Neuron (in vitro differentiated cells): ENCODE measurements at regions not wholly inside any gene's neighbourhood (a gene's known extent, or its start where the extent isn't known, plus 50 kb on each side); places are given as distances from the start of the nearest gene placed in this dataset.
A peak's percentile ranks its signal among the peaks of the same experiment; 100 is the strongest.
"Not testable (repeated sequence)": the region's sequence is repeated elsewhere in the genome, so short reads cannot be mapped to it uniquely, and the experiment has no call there.

ENCODE experiments used
- H2AFZ ChIP-seq: one replicate; pipeline ENCODE4 v1.6.1; 2013; ENCODE audit warnings: low read depth, mild to moderate bottlenecking, inconsistent platforms, low read length, moderate library complexity
- H3K27me3 ChIP-seq: one replicate; pipeline ENCODE4 v1.6.1; 2013; ENCODE audit warnings: low read length; ENCODE audit not compliant: insufficient read depth
- H3K36me3 ChIP-seq: one replicate; pipeline ENCODE4 v1.6.1; 2013; ENCODE audit warnings: low read length; ENCODE audit not compliant: insufficient read depth
- H3K4me1 ChIP-seq: one replicate; pipeline ENCODE4 v1.6.1; 2013; ENCODE audit warnings: low read length; ENCODE audit not compliant: insufficient read depth
- H3K4me3 ChIP-seq: 2 replicates; pipeline ENCODE4 v1.5.1; 2013; ENCODE audit warnings: mild to moderate bottlenecking, low read length, moderate library complexity
- H3K9me3 ChIP-seq: one replicate; pipeline ENCODE4 v1.6.1; 2013; ENCODE audit warnings: low read length

DNA sequence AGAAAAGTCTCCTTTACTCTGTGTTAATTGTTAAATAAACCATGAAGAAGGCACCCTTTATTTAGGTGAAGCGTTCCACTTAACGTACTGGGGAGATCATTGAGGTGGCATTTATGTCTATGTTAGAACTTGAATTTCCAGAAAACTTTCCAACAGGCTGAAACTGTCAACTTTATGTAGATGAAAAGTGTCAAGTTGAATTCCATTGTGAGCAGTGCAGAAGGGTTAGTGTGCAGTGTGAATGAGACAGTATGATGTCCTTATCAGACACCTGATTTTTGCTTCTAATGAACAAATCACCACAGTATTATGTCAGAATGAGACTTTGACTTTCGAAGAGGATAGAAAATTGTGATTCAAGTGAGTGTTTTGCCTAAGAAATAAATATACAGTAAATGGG is 761.6 kb upstream of the SEMA6A start:
- H2AFZ ChIP-seq, result peak overlapping the region; percentile 38
- no peak overlapping the region for H3K4me3 ChIP-seq

DNA sequence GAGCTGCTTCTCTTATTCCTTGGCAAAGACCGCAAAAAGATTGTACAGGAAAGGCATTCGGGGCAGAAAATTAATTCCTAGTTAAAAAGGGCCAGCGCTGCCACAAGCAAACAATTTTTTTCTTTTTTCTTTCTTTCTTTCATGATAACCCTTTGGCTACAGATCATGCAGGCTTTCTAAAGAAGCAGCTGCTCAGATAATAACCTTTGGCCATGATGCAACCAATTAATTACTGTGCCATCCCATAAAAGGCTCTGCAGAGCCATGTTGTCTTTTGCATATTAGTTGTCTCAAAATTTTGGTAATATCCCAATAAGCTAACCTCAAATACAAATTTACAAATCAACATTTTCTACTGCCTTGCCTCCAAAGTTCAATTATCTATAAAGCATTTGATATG is 758.4 kb upstream of the SEMA6A start:
- H3K27me3 ChIP-seq, result no peaks in the 10 kb centered on the region

More for the DNA sequence above, 761.6 kb upstream of the SEMA6A start:
- H3K4me1 ChIP-seq, result peaks cover 12% of the 10 kb centered on the region
- no peaks in the 10 kb centered on the region for H3K9me3 ChIP-seq
- H3K36me3 ChIP-seq, result no peaks in the 10 kb centered on the region
- no peaks in the 10 kb centered on the region for H3K27me3 ChIP-seq

DNA sequence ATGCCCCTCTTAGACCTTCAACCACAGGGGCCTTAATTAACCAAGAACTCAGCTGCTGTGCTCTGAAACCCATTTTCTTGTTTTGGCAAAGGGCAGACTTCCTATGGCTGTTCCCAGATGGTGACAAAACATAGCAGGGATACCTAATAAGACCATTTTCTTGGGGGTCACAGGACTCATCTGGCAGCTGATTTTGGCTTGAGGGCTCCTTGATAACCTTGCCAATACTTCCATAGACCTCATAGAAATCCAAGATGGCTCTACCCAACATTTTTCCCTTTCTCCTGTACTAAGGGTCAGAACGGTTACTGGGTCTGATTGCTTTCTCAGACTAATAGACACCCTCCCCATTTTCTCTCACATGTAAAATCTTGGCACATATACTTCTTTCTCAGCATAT is 757.7 kb upstream of the SEMA6A start:
- Histone ChIP-seq H3K4me3 (no peak overlapping the region), H2AFZ (no peak overlapping the region), H3K36me3 (no peaks in the 10 kb centered on the region), H3K4me1 (peaks cover 12% of the 10 kb centered on the region), H3K27me3 (no peaks in the 10 kb centered on the region), H3K9me3 (no peaks in the 10 kb centered on the region)

More for the DNA sequence above, 758.4 kb upstream of the SEMA6A start:
- Histone ChIP-seq H3K36me3 (no peaks in the 10 kb centered on the region), H2AFZ (no peak overlapping the region), H3K4me1 (peaks cover 12% of the 10 kb centered on the region), H3K9me3 (no peaks in the 10 kb centered on the region), H3K4me3 (no peak overlapping the region)

DNA sequence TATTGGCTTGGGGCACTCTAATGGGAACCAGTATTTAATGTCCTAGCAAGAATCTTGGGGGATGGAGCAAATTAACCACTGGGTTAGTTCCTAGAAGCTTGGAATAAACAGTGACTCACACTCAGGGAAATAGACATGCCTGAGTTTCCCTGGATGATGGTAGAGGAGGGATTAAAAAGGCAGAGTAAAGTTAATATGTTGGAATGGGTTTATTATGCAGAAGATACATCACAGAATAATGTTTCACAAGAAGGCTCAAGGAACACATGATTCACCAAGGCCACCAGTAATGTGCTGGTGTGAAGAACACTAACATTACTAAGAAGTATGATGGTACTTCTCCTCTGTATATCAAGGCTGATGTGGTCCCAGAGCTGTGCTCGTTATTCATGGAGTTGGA is 752.9 kb upstream of the SEMA6A start:
- no peak overlapping the region for H2AFZ ChIP-seq
- H3K36me3 ChIP-seq, result no peaks in the 10 kb centered on the region
- H3K27me3 ChIP-seq, result no peaks in the 10 kb centered on the region
- no peak overlapping the region for H3K4me3 ChIP-seq
- peaks cover 3% of the 10 kb centered on the region for H3K9me3 ChIP-seq
- no peaks in the 10 kb centered on the region for H3K4me1 ChIP-seq

DNA sequence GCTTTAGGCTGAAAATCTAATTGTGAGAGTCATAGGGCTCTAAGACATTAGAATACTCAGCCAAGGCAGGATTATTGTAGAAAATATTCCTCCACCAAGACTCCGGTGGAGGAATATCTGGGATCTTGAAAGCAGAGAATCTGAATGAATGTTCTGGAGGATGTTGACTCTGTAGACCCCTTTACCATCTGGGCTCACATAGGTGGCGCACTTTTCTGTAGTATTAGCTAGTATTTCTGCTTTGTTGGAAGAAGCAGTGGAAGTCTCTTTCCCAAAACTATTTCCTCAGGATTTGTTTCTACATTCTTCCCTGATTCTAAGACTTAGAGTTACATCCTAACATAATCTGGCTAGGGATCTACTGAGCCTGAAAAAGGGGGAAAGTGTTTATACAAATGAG is 752.4 kb upstream of the SEMA6A start:
- Histone ChIP-seq H3K27me3 (no peaks in the 10 kb centered on the region), H3K9me3 (peaks cover 3% of the 10 kb centered on the region), H3K4me1 (no peaks in the 10 kb centered on the region), H3K4me3 (no peak overlapping the region), H3K36me3 (no peaks in the 10 kb centered on the region), H2AFZ (no peak overlapping the region)

DNA sequence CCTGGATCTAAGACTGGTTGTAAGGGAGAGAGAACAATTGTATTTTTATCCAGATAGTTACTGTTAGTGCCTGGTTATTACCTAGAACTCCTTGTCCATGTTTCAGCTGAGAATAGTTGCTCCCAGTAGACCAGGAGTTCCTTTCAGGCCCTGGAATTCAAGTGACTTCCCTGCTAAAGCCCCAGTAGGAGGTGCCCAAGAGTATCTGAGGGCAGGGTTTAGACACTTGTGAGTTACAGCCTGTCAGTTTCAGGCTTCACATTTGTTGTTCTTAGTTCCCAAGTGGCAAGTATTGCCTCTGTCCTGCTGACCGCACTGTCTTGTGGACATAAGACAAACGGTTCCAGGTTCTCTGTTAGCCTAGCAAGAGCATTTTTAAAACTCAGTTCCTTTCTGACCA is 743.9 kb upstream of the SEMA6A start:
- peaks cover 18% of the 10 kb centered on the region for H3K4me1 ChIP-seq
- H3K36me3 ChIP-seq, result no peaks in the 10 kb centered on the region
- H3K27me3 ChIP-seq, result no peaks in the 10 kb centered on the region
- no peak overlapping the region for H3K4me3 ChIP-seq
- H2AFZ ChIP-seq, result no peak overlapping the region
- no peaks in the 10 kb centered on the region for H3K9me3 ChIP-seq

DNA sequence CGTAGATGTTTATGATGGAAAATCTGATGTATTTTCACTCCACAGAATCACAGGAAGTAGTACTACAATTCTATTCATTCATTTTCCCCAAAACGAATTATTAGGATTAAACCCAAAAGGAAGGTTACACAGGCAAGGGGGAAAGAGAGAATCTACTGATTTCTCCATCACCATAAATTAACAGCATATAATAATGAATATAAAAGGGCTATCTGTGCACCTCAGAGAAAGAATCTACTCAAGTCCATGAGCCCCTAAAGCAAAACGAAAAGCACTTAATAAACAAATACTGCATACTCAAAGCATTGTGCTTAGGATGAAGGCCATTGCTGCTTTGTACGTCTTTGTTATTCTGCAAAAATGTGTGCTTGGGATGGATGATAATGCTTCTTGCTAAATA is 740.5 kb upstream of the SEMA6A start:
- Histone ChIP-seq H2AFZ (no peak overlapping the region), H3K27me3 (no peaks in the 10 kb centered on the region), H3K4me1 (peaks cover 18% of the 10 kb centered on the region), H3K9me3 (no peaks in the 10 kb centered on the region), H3K36me3 (no peaks in the 10 kb centered on the region), H3K4me3 (no peak overlapping the region)

DNA sequence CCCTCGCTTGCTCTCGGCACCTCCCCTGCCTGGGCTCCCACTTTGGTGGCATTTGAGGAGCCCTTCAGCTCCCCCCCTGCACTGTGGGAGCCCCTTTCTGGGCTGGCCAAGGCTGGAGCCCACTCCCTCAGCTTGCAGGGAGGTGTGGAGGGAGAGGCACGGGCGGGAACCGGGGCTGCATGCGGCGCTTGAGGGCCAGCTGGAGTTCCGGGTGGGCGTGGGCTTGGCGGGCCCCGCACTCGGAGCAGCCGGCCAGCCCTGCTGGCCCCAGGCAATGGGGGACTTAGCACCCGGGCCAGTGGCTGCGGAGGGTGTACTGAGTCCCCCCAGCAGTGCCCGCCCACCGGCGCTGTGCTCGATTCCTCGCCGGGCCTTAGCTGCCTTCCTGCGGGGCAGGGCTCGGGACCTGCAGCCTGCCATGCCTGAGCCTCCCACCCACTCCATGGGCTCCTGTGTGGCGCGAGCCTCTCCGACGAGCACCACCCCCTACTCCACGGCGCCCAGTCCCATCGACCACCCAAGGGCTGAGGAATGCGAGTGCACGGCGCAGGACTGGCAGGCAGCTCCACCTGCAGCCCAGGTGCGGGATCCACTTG is 730.0 kb upstream of the SEMA6A start:
- not testable (repeated sequence) for H2AFZ ChIP-seq, H3K4me3 ChIP-seq

DNA sequence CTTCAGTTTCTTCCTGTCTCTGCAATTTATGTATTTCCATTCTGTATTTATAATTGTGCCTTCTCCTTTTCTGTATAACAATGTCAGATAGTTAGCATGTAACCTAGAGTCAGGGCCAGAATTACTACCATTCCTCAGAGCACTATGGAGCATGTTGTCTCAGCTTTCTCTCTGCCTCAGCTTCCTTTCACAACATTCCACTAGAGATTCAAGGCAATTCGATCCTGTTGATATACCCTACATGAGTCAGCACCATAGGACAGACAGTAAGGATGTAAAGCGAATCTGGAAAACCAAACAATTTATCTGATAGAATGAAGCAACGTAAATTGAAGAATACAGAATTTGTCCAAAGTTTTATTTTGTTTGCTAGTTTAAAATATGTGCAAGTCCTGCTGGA is 728.3 kb upstream of the SEMA6A start:
- Histone ChIP-seq H2AFZ (no peak overlapping the region), H3K27me3 (no peaks in the 10 kb centered on the region), H3K4me1 (peaks cover 20% of the 10 kb centered on the region), H3K4me3 (no peak overlapping the region), H3K9me3 (no peaks in the 10 kb centered on the region), H3K36me3 (no peaks in the 10 kb centered on the region)

More for the DNA sequence above, 730.0 kb upstream of the SEMA6A start:
- H3K9me3 ChIP-seq, H3K36me3 ChIP-seq, H3K27me3 ChIP-seq, H3K4me1 ChIP-seq: not testable (repeated sequence)

DNA sequence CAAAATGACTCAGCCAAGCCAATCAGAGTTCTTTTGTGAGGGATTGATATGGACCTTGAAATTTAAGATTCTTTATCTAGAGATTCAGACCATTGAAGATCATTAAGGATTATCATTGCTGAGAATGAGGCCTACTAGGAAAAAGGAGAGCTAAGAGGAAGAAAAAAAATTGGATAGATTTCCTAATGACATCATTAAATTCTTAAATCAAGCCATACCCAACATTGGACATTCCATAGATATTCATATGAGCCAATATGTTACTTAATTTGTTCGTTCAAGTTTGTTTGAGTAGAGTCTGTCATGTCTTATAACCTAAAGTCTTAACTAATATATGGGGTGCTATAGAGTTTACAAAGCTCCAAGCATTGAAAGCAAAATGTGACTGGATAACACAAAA is 727.9 kb upstream of the SEMA6A start:
- H3K4me3 ChIP-seq, result no peak overlapping the region
- no peaks in the 10 kb centered on the region for H3K27me3 ChIP-seq
- peaks cover 20% of the 10 kb centered on the region for H3K4me1 ChIP-seq
- no peaks in the 10 kb centered on the region for H3K36me3 ChIP-seq
- H2AFZ ChIP-seq, result no peak overlapping the region
- no peaks in the 10 kb centered on the region for H3K9me3 ChIP-seq

DNA sequence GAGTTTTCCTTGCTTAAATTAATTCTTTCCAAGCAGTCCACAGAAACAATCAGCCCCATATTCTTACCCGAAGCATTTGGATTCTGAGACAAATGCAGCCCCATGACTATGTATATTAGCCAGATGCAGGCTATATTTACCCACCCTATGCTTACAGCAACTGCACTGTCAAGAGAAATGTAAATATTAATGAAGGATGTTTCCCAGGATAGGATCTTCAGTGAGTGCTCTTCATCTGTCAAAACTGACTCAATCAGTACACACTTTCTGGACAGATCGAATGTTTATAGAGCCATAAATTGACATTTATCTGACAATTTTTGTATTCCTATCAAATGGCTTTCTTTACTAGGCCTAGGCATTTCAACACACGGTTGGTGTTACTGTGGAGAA is 725.3 kb upstream of the SEMA6A start:
- Histone ChIP-seq H2AFZ (no peak overlapping the region), H3K36me3 (no peaks in the 10 kb centered on the region), H3K27me3 (no peaks in the 10 kb centered on the region), H3K9me3 (no peaks in the 10 kb centered on the region), H3K4me1 (peaks cover 20% of the 10 kb centered on the region), H3K4me3 (no peak overlapping the region)

DNA sequence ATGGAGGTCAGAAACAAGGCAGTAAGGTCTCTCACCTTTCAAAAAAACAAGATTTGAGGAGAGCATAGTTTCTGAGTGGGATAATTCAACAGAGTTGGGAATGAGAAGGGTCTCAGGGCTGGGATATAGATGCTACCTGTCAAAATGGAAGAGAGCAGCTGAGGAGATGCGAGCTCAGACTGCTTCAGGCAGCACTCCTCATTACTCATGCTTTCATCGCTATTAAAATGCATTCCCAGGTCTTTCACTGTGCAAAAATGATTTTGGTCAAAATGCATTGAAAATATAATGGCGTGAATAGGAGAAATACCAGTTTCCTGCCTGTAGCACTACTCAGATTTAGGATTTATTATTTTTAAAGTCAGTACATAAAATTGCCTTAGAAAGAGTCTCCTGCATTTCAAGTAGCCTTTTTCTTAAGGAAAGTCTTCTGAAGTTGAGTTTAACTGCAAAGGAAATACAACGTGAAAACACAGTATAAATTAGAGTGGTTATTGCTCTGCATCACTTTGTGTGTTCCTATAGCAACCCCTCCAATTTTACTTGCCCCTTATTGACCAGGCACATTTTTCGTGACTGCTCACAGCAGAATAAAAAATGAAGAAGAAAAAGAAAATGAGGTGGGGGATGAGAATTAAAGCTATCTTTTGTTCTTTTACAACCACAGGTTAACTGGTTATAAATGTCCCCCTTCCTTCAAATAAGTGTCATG is 724.8 kb upstream of the SEMA6A start:
- Histone ChIP-seq H3K27me3 (no peaks in the 10 kb centered on the region), H3K9me3 (no peaks in the 10 kb centered on the region), H3K4me3 (no peak overlapping the region), H3K36me3 (no peaks in the 10 kb centered on the region), H2AFZ (no peak overlapping the region), H3K4me1 (peaks cover 20% of the 10 kb centered on the region)

DNA sequence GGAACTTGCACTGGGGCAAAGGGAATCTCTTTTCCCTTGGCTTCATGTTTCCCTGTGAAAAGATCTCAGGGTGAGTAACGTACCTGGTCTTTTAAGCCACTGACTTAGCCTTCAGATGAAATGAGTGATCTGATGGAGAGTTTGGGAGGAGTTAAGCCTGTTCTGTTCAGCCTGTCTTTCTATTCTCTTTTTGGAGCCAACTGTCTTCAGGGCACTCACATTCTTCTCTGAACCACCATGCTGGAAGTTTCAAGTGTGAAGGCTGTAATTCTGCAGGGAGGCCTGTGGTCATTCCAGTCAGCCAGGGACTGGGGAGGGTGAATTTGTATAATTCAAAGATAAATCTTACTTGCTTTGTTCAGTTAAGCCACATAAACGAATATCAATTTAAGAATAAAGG is 722.2 kb upstream of the SEMA6A start:
- H3K4me1 ChIP-seq, result peaks cover 20% of the 10 kb centered on the region
- H3K4me3 ChIP-seq, result no peak overlapping the region
- no peak overlapping the region for H2AFZ ChIP-seq
- H3K36me3 ChIP-seq, result no peaks in the 10 kb centered on the region
- H3K27me3 ChIP-seq, result no peaks in the 10 kb centered on the region
- H3K9me3 ChIP-seq, result no peaks in the 10 kb centered on the region

DNA sequence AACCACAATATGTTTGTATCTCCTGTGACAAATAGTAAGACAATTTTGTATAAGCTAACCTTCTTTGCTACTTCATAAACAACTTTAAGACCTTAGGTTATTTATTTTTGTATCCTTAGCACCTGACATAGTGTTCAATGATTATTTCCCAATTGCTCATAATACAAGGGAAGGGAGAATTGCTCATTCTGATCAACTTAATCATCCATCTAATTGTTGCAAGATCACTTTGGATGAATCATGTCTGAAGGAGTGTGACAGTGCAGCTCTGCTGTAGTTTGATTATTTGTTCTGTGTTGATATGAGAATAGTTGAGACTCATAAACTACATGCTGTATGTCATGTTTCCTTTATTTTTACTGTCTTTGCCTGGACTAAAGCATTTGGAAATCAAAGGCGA is 721.3 kb upstream of the SEMA6A start:
- Histone ChIP-seq H3K36me3 (no peaks in the 10 kb centered on the region), H2AFZ (no peak overlapping the region), H3K9me3 (no peaks in the 10 kb centered on the region), H3K27me3 (no peaks in the 10 kb centered on the region), H3K4me1 (peaks cover 20% of the 10 kb centered on the region), H3K4me3 (no peak overlapping the region)
